Renal cortex interstitium (tissue), 11 donors: ENCODE measurements at regions not wholly inside any gene's neighbourhood (a gene's known extent, or its start where the extent isn't known, plus 50 kb on each side); places are given as distances from the start of the nearest gene placed in this dataset.

Experiments used
- DNase-seq, 11 donors: peaks; one replicate each; pipeline ENCODE4 v3.0.0-alpha.2; 2013; ENCODE audit warnings: low read depth in 9 of 11, low spot score in 4 of 11; ENCODE audit errors: extremely low read depth in 1 of 11

GRCh38 chr6:92160226-92160625, 1259.1 kb downstream of the EPHA7 start:
- DNase-seq: no peak

DNA sequence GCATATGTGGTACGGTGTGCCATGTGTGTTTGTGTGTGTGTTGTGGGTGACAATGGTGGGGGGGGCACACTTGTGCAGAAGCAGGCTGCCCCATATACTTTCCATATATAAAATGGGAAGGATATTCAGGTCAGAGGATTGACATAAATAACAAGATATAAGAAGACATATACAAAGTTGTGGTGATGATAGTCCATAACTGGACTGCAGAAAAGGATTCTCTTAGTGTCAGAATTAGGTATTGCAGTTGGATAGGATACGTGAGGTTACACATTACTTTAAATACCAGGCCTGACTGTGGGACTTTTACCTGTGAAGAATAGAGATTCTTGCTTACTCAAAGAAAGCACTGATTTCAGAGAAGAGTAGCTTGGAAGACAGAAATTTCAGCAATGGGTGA, 1260.3 kb downstream of the EPHA7 start:
- DNase-seq: no peak

DNA sequence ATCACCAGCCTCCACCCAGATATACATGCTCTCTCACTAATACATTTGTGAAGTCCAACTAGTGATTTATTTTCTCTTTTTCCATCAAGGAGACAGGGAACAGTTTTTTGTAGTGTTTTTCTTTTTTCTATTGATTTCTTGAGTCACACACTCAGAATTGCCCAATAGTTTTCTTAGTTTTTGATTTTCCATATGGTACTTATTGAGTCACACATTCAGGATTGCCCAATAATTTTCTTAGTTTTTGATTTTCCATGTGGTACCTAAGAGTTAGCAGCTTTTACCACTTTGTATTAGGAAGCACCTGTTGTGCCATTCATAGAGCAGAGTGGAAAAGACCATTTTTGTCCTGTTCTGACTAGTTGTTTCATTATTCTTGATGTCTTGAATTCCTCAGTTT, 1268.8 kb downstream of the EPHA7 start:
- no peak for DNase-seq

GRCh38 chr6:92147246-92147645, 1272.1 kb downstream of the EPHA7 start:
- DNase-seq: no peak

- no peak for DNase-seq
These were observed 1279.8 kb downstream of the EPHA7 start for GRCh38 chr6:92139601-92140000.

GRCh38 chr6:92132957-92133356, 1286.4 kb downstream of the EPHA7 start:
- DNase-seq: no peak

DNA sequence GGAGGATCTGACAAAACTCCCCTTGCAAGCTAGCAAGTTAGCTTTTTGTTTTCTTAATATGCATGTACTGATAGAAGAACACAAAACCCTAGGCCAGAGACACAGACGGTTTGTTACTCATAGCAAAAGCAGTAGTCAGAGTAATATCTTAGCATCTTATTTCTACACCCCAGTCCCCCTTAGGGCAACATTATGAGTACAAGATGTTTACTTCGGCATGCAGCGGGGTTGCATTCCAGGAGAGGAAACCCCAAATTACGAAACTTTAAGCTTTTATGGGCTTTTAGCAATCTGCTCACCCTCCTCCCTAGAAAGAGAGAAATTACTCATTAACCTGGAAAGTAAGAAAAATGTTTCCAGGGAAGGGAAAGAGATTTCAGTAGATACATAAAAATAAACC, 1286.9 kb downstream of the EPHA7 start:
- DNase-seq: no peak

DNA sequence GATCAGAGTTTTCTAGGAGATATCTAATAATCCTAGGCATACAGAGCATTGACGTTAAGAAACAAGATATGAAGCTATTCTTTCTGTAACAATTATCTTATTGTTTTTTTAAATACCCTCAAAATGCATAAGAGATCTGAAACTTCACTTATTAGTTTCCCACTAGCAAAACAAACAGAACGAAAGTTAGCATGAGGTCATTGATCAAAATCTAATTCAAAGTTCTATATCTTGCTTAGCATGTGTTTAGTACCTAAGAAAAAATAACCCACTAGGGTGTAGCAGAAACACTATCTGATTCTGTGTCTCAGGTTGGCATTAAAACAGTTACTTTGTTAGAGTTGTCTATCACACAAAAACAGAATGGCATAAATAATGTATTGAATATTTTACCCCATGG, 1288.4 kb downstream of the EPHA7 start:
- DNase-seq: no peak

GRCh38 chr6:92126983-92127382, 1292.4 kb downstream of the EPHA7 start:
- no peak for DNase-seq

DNA sequence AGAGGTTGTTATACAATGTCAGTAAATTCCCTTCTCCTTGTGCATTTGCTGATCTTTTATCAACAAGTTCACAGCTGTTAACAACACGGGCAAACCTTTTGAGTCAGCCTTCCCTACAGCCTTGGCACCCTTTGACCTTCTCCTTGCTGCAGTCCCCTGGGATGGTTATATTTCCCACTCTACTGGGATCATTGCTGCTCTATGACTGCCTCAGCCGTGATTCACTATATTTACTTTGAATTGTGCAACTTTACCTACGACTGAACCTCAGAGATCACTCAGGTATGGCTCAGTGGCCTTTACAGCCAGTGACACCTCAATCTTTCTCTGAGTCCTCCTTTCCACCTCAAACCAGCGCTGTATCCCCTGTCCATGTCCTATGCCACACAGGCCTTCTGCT, 1293.3 kb downstream of the EPHA7 start:
- DNase-seq: no peak

DNA sequence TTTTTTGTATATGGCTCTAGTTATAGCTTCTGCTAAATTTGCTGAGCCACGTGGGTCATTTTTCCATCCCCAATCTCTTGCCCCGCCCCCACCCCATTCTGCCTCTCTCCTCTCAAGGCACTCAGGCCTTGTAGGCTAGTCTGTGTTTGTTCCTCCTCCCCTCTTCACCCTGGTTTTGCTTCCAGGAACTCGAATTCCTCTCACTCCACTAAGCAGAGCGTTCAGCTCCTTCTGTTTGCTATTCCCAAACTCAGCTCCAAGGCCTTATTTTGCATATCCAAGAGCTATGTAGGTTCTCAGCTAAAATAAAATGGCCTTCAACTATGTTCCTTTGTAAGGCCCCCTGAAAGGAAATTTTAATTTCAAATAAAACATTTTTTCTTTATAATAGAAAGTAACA, 1293.7 kb downstream of the EPHA7 start:
- DNase-seq: no peak

DNA sequence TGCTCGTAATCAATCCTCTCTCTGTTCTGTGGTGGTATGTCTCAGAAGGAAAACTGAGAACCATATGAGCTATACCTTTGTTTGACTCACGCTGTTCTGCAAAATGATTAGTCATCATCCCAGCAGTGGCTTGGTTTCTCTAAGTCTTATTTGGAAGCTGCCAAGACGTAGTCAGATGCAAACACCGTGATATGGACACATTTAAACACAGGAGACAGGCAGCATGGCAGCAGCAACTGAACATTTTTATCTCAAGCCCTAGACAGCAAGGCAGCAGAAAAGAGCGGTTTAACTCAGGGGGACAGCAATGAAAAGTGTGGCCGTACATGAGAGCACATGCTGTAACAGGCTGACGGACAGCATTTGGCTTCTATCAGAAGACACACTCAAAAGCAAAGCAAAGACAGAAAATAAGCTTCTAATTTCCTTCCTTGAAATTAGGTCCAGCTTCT, 1295.1 kb downstream of the EPHA7 start:
- peak in 10 of 11 donors; percentile 15 to 53 (median 32) for DNase-seq

DNA sequence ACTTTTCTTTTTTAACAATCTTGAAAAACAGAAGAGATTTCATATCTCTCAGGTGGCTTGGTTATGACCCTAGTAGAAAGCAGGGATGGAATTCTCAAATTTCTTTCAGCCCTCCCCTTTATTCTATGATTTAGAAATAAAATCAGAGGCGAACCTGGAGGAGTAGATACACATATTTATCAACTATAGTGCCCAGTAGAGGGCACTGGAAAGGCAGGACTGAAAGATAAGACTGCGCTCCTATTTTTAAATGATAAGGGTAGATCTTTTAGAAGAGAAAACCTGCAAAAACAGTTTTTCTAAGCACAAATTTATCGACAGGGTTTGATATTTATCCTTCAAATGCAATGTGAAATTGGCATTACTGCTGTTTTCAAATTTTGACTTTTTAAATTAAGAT, 1296.6 kb downstream of the EPHA7 start:
- DNase-seq: peak in 3 of 11 donors; percentile 4 to 17 (median 8)

DNA sequence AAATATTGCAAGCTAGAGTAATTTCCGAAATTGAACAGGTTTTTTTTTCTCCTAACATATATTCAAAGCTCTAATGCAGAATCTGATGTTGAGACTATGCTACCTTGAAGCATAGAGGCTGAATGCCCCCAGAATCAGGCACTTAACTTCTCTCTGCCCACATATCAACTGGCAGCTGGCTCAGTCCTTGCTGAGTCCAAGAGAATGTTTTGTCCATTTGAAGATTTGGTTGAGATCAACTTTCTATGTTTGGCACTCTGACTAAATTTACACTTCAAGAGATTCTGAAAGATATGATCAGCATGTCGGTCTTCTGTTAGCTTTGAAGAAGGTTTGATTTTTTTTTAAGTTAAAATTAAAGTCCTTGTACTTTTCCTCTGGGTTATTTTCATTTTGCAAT, 1298.1 kb downstream of the EPHA7 start:
- DNase-seq: no peak

DNA sequence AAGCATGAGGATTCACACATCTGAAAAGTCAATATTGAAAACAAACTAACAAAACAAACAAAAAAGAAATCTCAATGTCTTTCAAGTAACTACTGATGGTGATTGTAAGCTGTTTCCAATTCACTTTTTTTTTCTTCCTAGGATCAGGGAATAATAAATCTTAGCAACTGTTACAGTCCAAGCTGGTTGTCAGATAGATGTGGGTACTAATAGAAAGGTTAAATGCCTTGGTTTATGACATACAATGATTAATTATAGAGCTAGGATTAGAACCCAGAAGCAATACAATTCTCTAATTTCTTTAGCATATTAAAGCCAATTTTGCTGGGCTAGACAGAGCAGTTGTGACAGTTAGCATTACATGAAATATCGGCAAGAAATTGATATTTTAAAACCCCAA, 1301.6 kb downstream of the EPHA7 start:
- no peak for DNase-seq

GRCh38 chr6:92114797-92115196, 1304.6 kb downstream of the EPHA7 start:
- no peak for DNase-seq

- DNase-seq: no peak
These were observed 1305.2 kb downstream of the EPHA7 start for GRCh38 chr6:92114091-92114675.

DNA sequence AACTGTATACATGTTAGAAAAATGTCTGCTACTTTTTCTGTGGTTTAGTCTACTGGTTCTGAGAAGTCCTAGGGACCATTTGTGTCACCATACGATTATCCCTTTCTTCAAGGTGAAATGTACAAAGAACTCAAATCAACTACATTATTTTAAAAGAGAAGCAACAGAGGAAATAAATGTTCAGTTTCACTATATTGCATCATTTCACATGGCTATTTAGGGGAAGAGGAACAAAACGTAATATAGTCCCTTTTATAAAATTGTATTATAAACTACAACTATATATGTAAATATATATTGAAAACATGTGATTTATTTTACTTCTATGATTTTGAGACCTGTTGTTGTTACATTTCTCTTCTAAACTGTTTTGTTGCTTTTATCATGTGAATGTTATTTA, 1308.0 kb downstream of the EPHA7 start:
- DNase-seq: no peak

DNA sequence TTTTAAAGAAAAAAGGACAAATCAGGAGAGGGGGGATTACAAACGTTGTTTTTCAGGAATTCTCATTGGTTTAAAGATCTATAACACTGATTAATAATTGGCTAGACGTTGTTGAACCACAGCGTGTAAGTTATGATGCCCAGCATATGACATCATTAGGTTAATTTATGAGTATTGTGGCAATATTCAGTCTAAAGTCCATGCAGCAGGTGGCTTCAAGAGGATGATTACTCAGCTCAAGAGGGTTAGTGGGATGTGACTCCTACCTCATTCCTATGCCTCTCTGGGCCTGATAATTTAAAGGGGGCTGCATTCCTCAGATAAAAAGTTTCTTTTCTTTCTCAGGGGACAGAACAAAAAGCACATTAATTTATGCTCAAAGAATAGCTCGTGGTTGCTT, 1309.0 kb downstream of the EPHA7 start:
- DNase-seq: no peak

DNA sequence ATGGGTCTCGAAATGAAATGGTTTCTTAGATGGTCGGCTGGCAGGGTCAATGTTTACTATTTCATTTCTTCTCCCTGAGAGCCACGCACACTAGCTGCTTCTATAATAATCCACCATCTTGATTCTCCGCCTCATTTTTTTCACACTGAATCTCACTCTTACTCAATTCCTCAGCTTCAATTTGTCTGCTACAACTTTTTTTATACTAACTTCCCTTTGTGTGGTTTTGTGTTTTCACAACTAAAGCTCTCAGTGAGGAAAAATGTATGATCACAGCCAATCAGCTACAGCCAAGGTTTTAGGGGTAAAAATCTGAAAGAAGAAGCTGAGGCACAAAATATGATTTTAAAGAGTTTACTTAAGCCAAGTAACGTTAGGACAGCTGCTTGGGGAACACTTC, 1309.4 kb downstream of the EPHA7 start:
- no peak for DNase-seq

GRCh38 chr6:92109256-92109655, 1310.1 kb downstream of the EPHA7 start:
- no peak for DNase-seq

DNA sequence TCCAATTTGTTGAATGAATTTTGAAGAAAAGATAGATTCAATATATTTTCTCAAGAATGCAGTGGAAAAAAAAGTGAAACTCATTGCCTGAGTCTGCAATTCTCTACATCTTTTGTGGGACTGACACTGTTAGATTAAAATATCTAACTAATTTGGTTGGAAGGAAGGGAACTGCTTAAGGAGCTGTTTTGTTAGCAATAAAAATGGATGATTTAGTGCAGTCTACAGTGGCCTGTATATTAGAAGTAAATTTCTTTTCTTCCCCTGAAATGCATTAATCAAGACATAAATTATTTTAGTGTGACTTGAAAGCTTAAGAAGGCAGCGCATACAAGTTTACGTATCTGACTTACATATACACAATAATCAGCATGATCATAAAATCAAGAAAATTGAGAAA, 1332.6 kb downstream of the EPHA7 start:
- peak in 5 of 11 donors; percentile 9 to 24 (median 20) for DNase-seq
